NCI-H1436 treated with DMSO at 0.1 percent for 48 hours (cell line): ENCODE measurements at regions not wholly inside any gene's neighbourhood (a gene's known extent, or its start where the extent isn't known, plus 50 kb on each side); places are given as distances from the start of the nearest gene placed in this dataset.
"Not testable (repeated sequence)": the region's sequence is repeated elsewhere in the genome, so short reads cannot be mapped to it uniquely, and the experiment has no call there.

Source experiments
- DNase-seq: peaks from one replicate; lab custom pipeline; 2025; lab: John Stamatoyannopoulos, UW

- no peak for DNase-seq
Measured at GRCh38 chr5:168125445-168126199, 165.8 kb upstream of the WWC1 start.

GRCh38 chr5:168126606-168127005 lies 164.8 kb upstream of the WWC1 start:
- no peak for DNase-seq

GRCh38 chr5:168128111-168128510 lies 163.3 kb upstream of the WWC1 start:
- no peak for DNase-seq

- no peak for DNase-seq
Measured at GRCh38 chr5:168128557-168128956, 162.9 kb upstream of the WWC1 start.

- DNase-seq: no peak
Measured at GRCh38 chr5:168131519-168131918, 159.9 kb upstream of the WWC1 start.

GRCh38 chr5:168132241-168132641 lies 159.2 kb upstream of the WWC1 start:
- no peak for DNase-seq

GRCh38 chr5:168135897-168136296 lies 155.5 kb upstream of the WWC1 start:
- DNase-seq: no peak

DNA sequence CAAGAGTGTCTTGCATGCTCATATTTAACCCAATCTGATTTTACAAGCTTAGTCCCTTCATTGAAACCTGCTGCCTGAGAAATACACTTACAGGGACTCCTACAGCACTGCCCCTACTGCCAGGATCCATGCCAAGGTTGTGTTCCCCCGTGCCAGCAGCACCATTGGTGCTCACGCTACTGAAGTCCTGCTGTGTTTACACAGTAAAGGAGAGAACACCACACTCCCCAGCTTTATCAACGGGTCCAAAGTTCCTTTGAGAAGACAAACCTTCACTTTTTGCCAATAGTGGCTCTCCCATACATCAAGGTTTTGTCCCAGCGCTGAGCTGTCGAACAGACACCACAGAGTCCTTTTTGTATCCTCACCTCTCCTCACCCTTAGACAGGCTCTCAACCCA lies 155.1 kb upstream of the WWC1 start:
- DNase-seq: no peak

DNA sequence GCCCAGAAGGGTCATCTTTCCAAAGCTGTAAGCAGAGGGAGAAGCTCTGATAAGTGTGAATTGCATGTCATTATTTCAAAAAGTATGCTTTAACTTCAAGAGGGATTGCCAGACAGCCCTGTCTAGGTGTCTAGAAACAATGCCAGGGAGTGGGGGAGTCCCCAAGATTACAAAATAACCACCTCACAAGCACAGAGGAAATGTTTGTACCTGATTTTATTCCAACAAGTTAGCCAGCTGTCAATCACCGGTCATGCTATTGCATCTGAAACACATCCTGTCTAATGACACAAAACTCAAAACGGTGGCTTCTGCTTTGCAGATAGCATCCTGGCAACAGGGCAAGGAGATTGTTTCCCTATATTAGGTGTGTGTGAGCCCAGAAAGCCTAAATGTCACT lies 154.2 kb upstream of the WWC1 start:
- no peak for DNase-seq

GRCh38 chr5:168140241-168140640 lies 151.2 kb upstream of the WWC1 start:
- no peak for DNase-seq

GRCh38 chr5:168142402-168142801 lies 149.0 kb upstream of the WWC1 start:
- DNase-seq: no peak

GRCh38 chr5:168143521-168143920 lies 147.9 kb upstream of the WWC1 start:
- DNase-seq: not testable (repeated sequence)

DNA sequence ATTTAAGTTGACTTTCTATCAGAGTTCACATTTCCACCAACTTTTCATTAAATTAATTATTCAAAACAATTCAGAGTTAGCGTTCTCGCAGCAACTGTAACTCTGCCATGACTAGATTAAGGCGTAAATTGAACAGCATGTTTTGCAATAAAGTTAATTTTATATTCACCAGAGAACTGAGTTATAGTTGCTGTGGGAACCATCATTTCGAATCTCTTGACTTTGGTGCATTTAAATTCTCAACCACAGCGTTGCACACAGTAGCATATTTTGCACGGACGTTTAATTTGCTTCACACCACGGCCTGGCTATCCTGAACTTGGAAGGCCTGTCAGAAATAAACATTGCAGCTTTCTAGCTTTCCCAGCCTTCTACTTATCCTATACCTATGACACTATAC lies 144.3 kb upstream of the WWC1 start:
- no peak for DNase-seq

GRCh38 chr5:168147568-168148360 lies 143.7 kb upstream of the WWC1 start:
- no peak for DNase-seq

GRCh38 chr5:168151041-168151440 lies 140.4 kb upstream of the WWC1 start:
- no peak for DNase-seq

DNA sequence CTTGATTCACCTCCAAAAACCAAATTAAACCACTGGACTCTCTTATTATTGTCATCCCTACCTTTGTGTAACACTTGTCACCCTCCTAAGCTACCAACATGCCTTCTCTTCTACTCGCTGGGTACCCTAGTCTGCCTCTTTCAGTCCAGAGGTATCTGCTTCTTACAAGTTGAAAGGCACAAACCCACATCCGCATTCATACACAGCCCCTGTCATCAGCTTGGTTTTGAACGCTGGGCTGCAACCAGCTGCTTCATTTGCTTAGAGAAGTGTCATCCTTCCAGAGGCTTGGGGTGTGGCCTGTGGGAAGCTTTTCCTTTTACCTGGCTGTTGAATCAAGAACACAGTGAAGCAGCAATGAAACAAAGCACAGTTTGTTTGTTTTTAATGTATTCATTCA lies 138.8 kb upstream of the WWC1 start:
- DNase-seq: no peak

DNA sequence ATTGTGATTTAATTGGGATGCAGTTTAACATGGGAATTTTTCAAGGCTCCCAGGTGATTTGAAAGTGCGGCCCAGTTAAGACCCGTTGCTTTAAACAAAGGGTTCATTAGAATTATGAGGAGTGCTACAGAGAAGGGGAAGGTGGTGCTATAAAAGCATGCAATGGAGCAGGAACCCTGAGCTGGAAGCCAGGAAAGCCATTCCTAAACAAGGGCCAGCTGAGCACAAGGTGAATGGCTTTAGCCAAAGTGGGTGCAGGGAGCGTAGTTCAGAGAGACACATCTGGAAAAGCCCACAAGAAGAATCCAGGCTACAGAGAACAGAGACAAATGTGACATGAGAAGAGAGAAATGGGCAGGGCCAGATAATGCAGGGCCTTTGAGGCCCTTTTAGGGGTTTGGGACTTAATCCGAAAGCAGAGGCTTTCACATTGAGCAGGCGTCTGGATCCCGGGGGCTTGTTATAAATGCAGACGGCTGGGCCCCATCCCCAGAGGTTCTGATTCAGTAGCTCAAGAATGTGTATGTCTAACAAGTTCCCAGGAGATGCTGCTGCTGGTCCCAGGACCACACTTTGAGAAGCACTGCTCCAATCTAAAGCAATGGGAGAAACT lies 138.1 kb upstream of the WWC1 start:
- no peak for DNase-seq

DNA sequence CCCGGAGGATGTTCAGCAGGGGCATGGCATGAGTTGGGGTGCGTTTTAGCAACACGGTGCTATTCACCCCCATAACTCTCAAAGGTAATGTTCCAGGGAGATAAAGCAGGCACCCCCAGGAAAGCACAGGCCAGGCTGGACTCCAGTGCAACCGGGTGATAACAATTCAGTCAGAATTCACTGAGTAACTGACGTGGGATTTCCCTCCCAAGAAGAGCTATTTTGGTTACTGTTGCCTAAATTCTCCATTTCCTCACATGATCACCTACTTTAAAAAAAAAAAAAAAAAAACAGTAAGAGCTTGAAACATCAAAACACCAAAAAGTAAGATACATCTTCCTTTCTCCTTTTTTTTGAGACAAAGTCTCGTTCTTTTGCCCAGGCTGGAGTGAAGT lies 137.6 kb upstream of the WWC1 start:
- DNase-seq: no peak

GRCh38 chr5:168155585-168155984 lies 135.9 kb upstream of the WWC1 start:
- no peak for DNase-seq

DNA sequence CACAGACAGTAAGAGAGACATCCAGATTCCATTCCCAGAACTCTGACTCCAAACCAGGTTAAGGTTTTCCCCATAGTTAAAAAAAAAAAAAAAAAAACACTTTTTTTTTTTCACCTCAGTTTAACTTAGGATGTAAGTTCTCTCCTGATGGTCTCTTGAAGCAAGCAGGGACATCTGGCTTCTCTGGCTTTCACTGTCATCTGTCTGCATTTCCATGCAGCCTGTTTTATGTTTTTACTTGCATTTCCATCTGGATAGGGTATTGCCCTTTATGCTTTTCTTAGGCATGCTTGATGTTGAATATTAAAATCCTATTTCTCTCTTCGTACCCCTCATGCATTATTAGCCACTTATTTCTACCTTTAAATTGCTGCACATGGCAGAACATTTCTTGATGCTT lies 135.3 kb upstream of the WWC1 start:
- no peak for DNase-seq

GRCh38 chr5:168157141-168157540 lies 134.3 kb upstream of the WWC1 start:
- DNase-seq: no peak

DNA sequence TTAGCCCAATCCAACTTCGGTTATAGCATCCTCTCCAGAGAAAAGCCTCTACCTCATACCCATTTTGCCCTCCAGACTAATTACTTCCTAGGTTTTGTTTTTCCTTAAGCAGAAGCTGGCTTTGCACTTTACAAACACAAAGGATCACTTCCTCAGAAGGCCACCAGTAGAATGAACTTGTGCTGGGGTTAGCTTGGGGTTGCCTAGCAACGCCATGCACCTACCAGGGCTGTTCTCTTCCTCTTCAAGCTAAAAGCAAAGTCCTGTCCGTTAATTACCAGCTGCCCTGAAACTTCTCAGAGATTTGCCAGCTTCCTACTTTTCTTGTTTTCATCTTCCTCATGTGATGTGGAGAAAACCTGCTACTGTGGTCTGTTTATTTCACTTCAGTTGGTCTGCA lies 132.0 kb upstream of the WWC1 start:
- DNase-seq: peak; percentile 40

DNA sequence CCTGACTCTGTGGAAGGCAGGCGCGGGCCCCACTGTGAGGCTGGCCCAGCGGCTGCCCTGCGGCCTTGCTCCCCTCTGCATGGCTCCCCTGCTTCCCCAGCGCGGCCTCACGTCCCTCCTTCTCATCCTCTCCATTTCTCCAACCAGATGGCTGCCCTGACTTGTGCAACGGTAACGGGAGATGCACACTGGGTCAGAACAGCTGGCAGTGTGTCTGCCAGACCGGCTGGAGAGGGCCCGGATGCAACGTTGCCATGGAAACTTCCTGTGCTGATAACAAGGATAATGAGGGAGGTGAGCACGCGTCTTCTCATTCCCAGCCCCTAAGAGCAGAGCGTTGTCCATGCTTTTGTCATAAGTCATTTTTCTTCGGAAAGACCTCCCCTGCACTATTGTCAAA lies 129.0 kb upstream of the WWC1 start:
- no peak for DNase-seq
